ENCODE measurements at regions not wholly inside any gene's neighbourhood (a gene's known extent, or its start where the extent isn't known, plus 50 kb on each side); places are given as distances from the start of the nearest gene placed in this dataset.

DNA sequence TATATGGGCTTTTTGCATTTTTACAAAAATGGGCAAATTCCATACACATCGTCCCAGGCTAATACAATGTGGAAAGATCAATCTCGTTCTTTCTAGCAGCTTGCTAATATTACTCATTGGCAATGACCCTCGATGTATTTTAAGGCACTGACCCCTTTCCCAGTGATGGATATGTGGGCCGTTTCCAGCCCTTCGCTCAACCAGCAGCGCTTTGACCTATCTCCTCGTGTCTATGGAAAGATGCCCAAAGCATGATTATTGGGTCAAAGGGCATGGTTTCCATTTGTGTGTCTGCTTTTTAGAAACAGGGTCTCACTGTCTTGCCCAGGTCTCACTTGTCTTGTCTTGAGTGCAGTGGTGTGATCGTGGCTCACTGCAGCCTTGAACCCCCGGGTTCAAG is 273.8 kb downstream of the MRTFB start:
- DNase-seq: no peak
- H3K9me3 Mint-ChIP-seq: peaks cover 39% of the 10 kb centered on the region
- H3K27ac Mint-ChIP-seq: no peak overlapping the region
- no peaks in the 10 kb centered on the region for H3K4me1 Mint-ChIP-seq
- peaks cover 31% of the 10 kb centered on the region for H3K27me3 Mint-ChIP-seq (ENCODE audit: low read depth, poor library complexity)
- H3K4me3 Mint-ChIP-seq: no peak overlapping the region
- peaks cover 4% of the 10 kb centered on the region for H3K36me3 Mint-ChIP-seq (ENCODE audit: low read depth)
- TF ChIP-seq, protein P1, sequence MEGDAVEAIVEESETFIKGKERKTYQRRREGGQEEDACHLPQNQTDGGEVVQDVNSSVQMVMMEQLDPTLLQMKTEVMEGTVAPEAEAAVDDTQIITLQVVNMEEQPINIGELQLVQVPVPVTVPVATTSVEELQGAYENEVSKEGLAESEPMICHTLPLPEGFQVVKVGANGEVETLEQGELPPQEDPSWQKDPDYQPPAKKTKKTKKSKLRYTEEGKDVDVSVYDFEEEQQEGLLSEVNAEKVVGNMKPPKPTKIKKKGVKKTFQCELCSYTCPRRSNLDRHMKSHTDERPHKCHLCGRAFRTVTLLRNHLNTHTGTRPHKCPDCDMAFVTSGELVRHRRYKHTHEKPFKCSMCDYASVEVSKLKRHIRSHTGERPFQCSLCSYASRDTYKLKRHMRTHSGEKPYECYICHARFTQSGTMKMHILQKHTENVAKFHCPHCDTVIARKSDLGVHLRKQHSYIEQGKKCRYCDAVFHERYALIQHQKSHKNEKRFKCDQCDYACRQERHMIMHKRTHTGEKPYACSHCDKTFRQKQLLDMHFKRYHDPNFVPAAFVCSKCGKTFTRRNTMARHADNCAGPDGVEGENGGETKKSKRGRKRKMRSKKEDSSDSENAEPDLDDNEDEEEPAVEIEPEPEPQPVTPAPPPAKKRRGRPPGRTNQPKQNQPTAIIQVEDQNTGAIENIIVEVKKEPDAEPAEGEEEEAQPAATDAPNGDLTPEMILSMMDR (IDR thresholded peaks at IDR 0.05): no peak

DNA sequence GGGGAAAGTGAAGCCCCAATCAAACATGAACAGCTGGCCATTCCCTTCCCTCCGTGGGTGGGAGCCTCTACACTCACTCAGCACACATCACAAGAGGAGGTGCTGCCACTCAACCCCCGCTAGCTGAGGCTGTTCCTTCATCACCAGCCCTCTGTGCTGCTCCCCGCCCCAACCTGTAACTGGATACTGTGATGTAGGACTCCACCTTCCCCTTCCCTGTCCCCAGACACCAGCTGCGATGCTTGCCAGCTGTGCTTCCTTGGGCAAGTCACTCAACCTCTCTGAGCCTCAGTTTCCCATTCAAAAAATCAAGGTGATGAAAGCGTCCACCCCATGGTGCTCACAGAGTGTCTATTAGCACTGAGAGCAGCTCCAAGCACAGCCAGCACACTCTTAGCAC is 273.2 kb downstream of the MRTFB start:
- H3K36me3 Mint-ChIP-seq (ENCODE audit: low read depth): peaks cover 4% of the 10 kb centered on the region
- peaks cover 31% of the 10 kb centered on the region for H3K27me3 Mint-ChIP-seq (ENCODE audit: low read depth, poor library complexity)
- no peak overlapping the region for H3K4me3 Mint-ChIP-seq
- H3K9me3 Mint-ChIP-seq: peaks cover 39% of the 10 kb centered on the region
- no peak for DNase-seq
- H3K27ac Mint-ChIP-seq: no peak overlapping the region
- H3K4me1 Mint-ChIP-seq: no peaks in the 10 kb centered on the region
- TF ChIP-seq, protein P1 (IDR thresholded peaks at IDR 0.05): no peak

DNA sequence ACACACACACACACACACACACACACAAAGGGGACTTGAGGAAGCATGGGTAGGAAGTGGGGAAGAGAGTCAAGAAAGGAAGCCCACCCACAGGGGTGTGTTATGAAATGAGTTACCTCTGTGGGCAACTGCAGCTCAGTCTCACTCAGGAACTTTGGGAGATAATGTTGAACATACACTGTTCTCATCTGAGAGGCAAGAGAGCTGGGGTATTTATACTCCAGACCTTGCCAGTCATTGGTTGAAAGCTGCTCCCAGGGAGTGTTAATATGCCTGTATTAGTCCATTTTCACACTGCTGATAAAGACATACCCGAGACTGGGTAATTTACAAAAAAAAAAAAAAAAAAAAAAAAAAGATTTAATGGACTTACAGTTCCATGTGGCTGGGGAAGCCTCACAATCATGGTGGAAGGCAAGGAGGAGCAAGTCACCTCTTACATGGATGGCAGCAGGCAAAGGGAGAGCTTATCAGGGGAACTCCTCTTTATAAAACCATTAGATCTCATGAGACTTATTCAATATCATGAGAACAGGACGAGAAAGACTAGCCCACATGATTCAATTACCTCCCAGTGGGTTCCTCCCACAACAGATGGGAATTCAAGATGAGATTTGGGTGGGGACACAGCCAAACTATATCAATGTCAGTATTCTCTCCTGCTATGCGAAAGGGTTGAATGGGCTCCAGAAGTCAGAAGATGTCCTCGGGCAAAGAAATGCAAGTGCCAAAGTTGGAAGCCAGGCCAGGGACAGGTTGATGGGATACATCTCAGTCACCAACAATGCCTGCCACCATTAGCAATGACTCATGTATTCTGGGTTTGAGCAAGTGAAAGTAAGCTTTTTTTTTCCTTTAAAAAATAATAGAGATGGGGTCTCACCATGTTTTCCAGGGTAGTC is 270.5 kb downstream of the MRTFB start:
- TF ChIP-seq, protein P1 (IDR thresholded peaks at IDR 0.05): no peak
- H3K27me3 Mint-ChIP-seq (ENCODE audit: low read depth, poor library complexity): peaks cover 19% of the 10 kb centered on the region
- H3K36me3 Mint-ChIP-seq (ENCODE audit: low read depth): peaks cover 4% of the 10 kb centered on the region
- DNase-seq: no peak
- peaks cover 6% of the 10 kb centered on the region for H3K4me1 Mint-ChIP-seq
- peaks cover 39% of the 10 kb centered on the region for H3K9me3 Mint-ChIP-seq
- H3K27ac Mint-ChIP-seq: no peak overlapping the region
- no peak overlapping the region for H3K4me3 Mint-ChIP-seq

DNA sequence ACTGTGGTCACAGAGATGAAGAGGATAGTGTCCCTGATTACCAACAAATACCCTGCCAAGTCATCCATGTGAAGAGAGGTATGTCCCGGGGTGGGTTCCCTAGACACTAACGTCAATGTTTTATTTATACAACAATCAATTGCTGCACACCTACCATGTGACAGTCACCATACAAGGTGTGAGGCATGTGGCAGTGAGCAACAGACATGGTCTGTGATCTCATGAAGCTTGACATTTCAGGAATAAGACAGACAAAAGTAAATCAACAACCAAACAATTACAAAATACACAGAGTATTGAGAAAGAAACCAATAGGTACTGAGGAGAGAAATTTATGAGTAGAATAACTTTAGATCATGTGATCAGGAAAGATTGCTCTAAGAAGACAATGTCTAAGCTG is 268.6 kb downstream of the MRTFB start:
- Mint-ChIP-seq H3K4me3 (no peak overlapping the region), H3K27me3 (ENCODE audit: low read depth, poor library complexity) (peaks cover 14% of the 10 kb centered on the region), H3K9me3 (peaks cover 33% of the 10 kb centered on the region), H3K36me3 (ENCODE audit: low read depth) (peaks cover 4% of the 10 kb centered on the region), H3K4me1 (peaks cover 13% of the 10 kb centered on the region), H3K27ac (no peak overlapping the region)
- no peak for DNase-seq
- TF ChIP-seq, protein P1 (IDR thresholded peaks at IDR 0.05): no peak

DNA sequence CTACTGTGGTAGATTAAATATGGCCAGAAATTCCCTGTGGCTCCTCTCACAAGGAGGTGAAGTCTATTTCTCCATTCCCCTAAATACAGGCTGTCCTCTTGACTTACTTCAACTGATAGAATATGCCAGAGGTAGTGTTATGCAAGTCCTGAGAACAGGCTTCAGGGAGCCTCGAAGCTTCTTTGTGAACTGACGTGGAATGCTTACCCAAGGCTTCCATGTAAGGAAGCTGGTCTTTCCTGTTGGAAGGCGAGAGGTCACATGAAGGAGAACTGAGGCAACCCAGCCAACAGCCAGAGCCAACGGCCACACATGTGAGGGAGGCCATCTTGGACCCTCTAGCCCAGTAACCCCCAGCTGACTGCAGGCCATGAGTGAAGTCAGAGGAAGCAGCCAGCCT is 267.9 kb downstream of the MRTFB start:
- DNase-seq: no peak
- peaks cover 17% of the 10 kb centered on the region for H3K4me1 Mint-ChIP-seq
- H3K4me3 Mint-ChIP-seq: no peak overlapping the region
- H3K27ac Mint-ChIP-seq: no peak overlapping the region
- TF ChIP-seq, protein P1 (IDR thresholded peaks at IDR 0.05): no peak
- H3K27me3 Mint-ChIP-seq (ENCODE audit: low read depth, poor library complexity): peaks cover 9% of the 10 kb centered on the region
- peaks cover 30% of the 10 kb centered on the region for H3K9me3 Mint-ChIP-seq
- peaks cover 4% of the 10 kb centered on the region for H3K36me3 Mint-ChIP-seq (ENCODE audit: low read depth)

DNA sequence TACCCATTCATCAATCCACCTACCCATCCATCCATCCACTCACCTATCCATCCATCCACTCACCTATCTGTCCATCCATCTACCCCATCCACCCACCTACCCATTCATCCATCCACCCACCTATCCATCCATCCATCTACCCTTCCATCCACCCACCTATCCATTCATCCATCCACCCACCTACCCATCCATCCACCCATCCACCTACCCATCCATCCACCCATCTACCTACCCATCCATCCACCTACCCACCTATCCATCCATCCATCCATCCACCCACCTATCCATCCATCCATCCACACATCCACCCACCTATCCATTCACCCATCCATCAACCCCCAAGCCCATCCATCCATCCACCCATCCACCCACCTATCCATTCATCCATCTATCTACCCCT is 267.1 kb downstream of the MRTFB start:
- Mint-ChIP-seq H3K4me3 (no peak overlapping the region), H3K9me3 (peaks cover 26% of the 10 kb centered on the region), H3K27ac (no peak overlapping the region), H3K27me3 (ENCODE audit: low read depth, poor library complexity) (peaks cover 9% of the 10 kb centered on the region), H3K4me1 (peaks cover 17% of the 10 kb centered on the region), H3K36me3 (ENCODE audit: low read depth) (peaks cover 4% of the 10 kb centered on the region)
- TF ChIP-seq, protein P1 (IDR thresholded peaks at IDR 0.05): no peak
- DNase-seq: no peak

Data from nephron progenitor cell (in vitro differentiated cells).